A549 (cell line): ENCODE measurements at regions not wholly inside any gene's neighbourhood (a gene's known extent, or its start where the extent isn't known, plus 50 kb on each side); places are given as distances from the start of the nearest gene placed in this dataset.
"Not testable (repeated sequence)": the region's sequence is repeated elsewhere in the genome, so short reads cannot be mapped to it uniquely, and the experiment has no call there.

ENCODE experiments used
- ATAC-seq, 2 experiments: fragments of 200-7000 bp in 1 of 2; fragments of >200 bp in 1 of 2; cut with Nextera tagmentation in 1 of 2; cut with Tn5 transposase in 1 of 2; 3 replicates each; pipeline versions ENCODE4 v1.8.0 to v1.9.1; 2018 to 2020; ENCODE audit warnings: mild to moderate bottlenecking in 1 of 2, moderate library complexity in 1 of 2
- CTCF ChIA-PET: fragments of 300-600 bp; sonication (Branson Sonifier 250); formaldehyde crosslinking; extraction: SDS; loops from one replicate; lab custom pipeline; 2021; ENCODE audit warnings: antibody characterized with exemption, inconsistent platforms; lab: Yijun Ruan, JAX
- POLR2A ChIA-PET: fragments of 350-600 bp; formaldehyde crosslinking; extraction: SDS; loops from one replicate; lab custom pipeline; 2021; ENCODE audit warnings: antibody characterized with exemption, inconsistent platforms; lab: Yijun Ruan, JAX
- DNase-seq, 2 experiments: peaks; one replicate each; pipeline versions ENCODE4 v3.0.0 to v3.0.0-alpha.2; 2011 to 2016; ENCODE audit warnings: low read depth in 1 of 2, low spot score in 1 of 2
- FAIRE-seq: peaks from 2 replicates; lab custom pipeline; 2011; peaks lifted over from hg19 to GRCh38; lab: Jason Lieb, UNC
- H3K27ac ChIP-seq, 2 experiments: fragments of >200 bp; sonication (Bioruptor Twin); formaldehyde crosslinking; 3 replicates each; pipeline ENCODE4 v1.5.1; 2016 to 2017
- H3K4me1 ChIP-seq: fragments of >200 bp; sonication (Bioruptor Twin); formaldehyde crosslinking; 3 replicates; pipeline ENCODE4 v1.6.1; 2016
- H3K4me2 ChIP-seq: fragments of >200 bp; sonication (Bioruptor Twin); formaldehyde crosslinking; 3 replicates; pipeline ENCODE4 v1.6.1; 2016
- H3K4me3 ChIP-seq: fragments of >200 bp; sonication (Bioruptor Twin); formaldehyde crosslinking; 3 replicates; pipeline ENCODE4 v1.5.1; 2016
- H3K9me3 ChIP-seq: fragments of >200 bp; sonication (Bioruptor Twin); formaldehyde crosslinking; 3 replicates; pipeline ENCODE4 v1.6.1; 2016
- CHD2 ChIP-seq: fragments of 150-350 bp; IDR thresholded peaks from 2 replicates; pipeline ENCODE4 v1.6.1; 2014; ENCODE audit warnings: low read length; ENCODE audit not compliant: partially characterized antibody
- CHD4 ChIP-seq: fragments of 200-600 bp; sonication (generic); IDR thresholded peaks from 2 replicates; pipeline ENCODE4 v1.6.1; 2016; ENCODE audit warnings: antibody characterized with exemption, mild to moderate bottlenecking, borderline replicate concordance
- ESRRA ChIP-seq: fragments of 150-350 bp; IDR thresholded peaks from 2 replicates; pipeline ENCODE4 v1.6.1; 2014; ENCODE audit warnings: mild to moderate bottlenecking, low read length, borderline replicate concordance
- HEYL ChIP-seq: fragments of 250-450 bp; sonication (Bioruptor Pico); IDR thresholded peaks from 2 replicates; pipeline ENCODE4 v1.8.0; 2021; ENCODE audit warnings: mild to moderate bottlenecking, moderate library complexity
- HOXB13 ChIP-seq: fragments of 250-450 bp; sonication (Bioruptor Pico); IDR thresholded peaks from 2 replicates; pipeline ENCODE4 v1.5.0; 2020; ENCODE audit warnings: low read depth, mild to moderate bottlenecking, moderate library complexity
- HOXB5 ChIP-seq: fragments of 250-450 bp; sonication (Bioruptor Pico); IDR thresholded peaks from 2 replicates; pipeline ENCODE4 v1.5.0; 2020; ENCODE audit warnings: mild to moderate bottlenecking, moderate library complexity
- NFE2L2 ChIP-seq: fragments of 150-350 bp; conservative IDR thresholded peaks from 2 replicates; pipeline ENCODE4 v1.6.1; 2014; ENCODE audit warnings: low read length
- NPAS2 ChIP-seq: fragments of 250-450 bp; sonication (Bioruptor Pico); IDR thresholded peaks from 2 replicates; pipeline ENCODE4 v1.8.0; 2022; ENCODE audit warnings: mild to moderate bottlenecking, moderate library complexity, borderline replicate concordance
- RAD21 ChIP-seq, 2 experiments: fragments of >200 bp in 1 of 2; sonication (Bioruptor Twin) in 1 of 2; formaldehyde crosslinking in 1 of 2; IDR thresholded peaks in 1 of 2; conservative IDR thresholded peaks in 1 of 2; 2 replicates in 1 of 2; 3 replicates in 1 of 2; pipeline ENCODE4 v1.6.1; 2012 to 2018; ENCODE audit warnings: inconsistent platforms in 1 of 2
- RCOR1 ChIP-seq: fragments of 150-350 bp; IDR thresholded peaks from 2 replicates; pipeline ENCODE4 v1.6.1; 2014; ENCODE audit warnings: antibody characterized with exemption, low read length, low read depth
- RNF2 ChIP-seq: fragments of 200-600 bp; sonication (generic); IDR thresholded peaks from 2 replicates; pipeline ENCODE4 v1.6.1; 2016; ENCODE audit warnings: low read depth, mild to moderate bottlenecking, antibody characterized with exemption, moderate library complexity, borderline replicate concordance
- TFCP2L1 ChIP-seq: fragments of 250-450 bp; sonication (Bioruptor Pico); IDR thresholded peaks from 2 replicates; pipeline ENCODE4 v1.5.0; 2021; ENCODE audit warnings: mild to moderate bottlenecking
- TP53 ChIP-seq: fragments of 250-450 bp; sonication (Bioruptor Pico); IDR thresholded peaks from 2 replicates; pipeline ENCODE4 v1.5.0; 2021; ENCODE audit warnings: mild to moderate bottlenecking, moderate library complexity
- ZSCAN20 ChIP-seq: fragments of 250-450 bp; sonication (Bioruptor Pico); IDR thresholded peaks from 2 replicates; pipeline ENCODE4 v1.8.0; 2022; ENCODE audit warnings: mild to moderate bottlenecking, moderate library complexity
- WGBS: methylation state at CpG from one replicate; pipeline ENCODE4 v1.1.6; 2017; ENCODE audit errors: missing lambda C conversion rate; 5-methylcytosine and 5-hydroxymethylcytosine counted together
- TF ChIP-seq, protein P1 (sequence below): fragments of 250-450 bp; sonication (Bioruptor Pico); IDR thresholded peaks from 2 replicates; pipeline ENCODE4 v1.5.0; 2021; ENCODE audit warnings: mild to moderate bottlenecking, moderate library complexity, borderline replicate concordance
- TF ChIP-seq, protein P2 (sequence below): fragments of 250-450 bp; sonication (Bioruptor Pico); IDR thresholded peaks from 2 replicates; pipeline ENCODE4 v1.5.0; 2020; ENCODE audit warnings: low read depth, mild to moderate bottlenecking, moderate library complexity
- TF ChIP-seq, protein P3 (sequence below): fragments of 150-350 bp; IDR thresholded peaks from 2 replicates; pipeline ENCODE4 v1.6.1; 2014; ENCODE audit warnings: low read depth, mild to moderate bottlenecking, low read length
- TF ChIP-seq, protein P4 (sequence below): fragments of >200 bp; sonication (Bioruptor Twin); formaldehyde crosslinking; IDR thresholded peaks from 2 replicates; pipeline ENCODE4 v1.6.1; 2016
- TF ChIP-seq, protein P5 (sequence below): IDR thresholded peaks from 2 replicates; pipeline ENCODE4 v1.6.1; 2012

DNA sequence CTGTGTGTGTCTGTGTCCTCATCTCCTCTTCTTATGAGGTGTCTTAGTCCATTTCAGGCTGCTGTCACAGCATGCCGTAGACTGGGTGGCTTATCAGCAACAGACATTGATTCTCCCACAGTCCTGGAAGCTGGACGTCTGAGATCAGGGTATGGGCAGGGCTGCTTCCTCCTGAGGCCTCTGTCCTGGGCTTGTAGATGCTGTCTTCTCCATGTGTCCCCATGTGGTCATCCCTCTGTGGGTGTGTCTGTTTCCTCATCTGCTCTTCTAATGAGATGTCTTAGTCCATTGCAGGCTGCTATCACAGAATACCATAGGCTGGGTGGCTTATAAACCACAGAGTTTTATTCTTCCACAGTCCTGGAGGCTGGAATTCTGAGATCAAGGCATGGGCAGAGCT, 205.0 kb upstream of the USP9Y start:
- ATAC-seq, result no peak
- H3K4me3 ChIP-seq, result no peak overlapping the region
- no peak for DNase-seq
- ChIA-PET POLR2A (no interaction called here), CTCF (no interaction called here)
- no peaks in the 10 kb centered on the region for H3K4me1 ChIP-seq
- no peak overlapping the region for H3K27ac ChIP-seq
- WGBS, result no CpG with 5 or more reads among the region's 2 CpGs
- no peak for TF ChIP-seq RAD21 (conservative IDR thresholded peaks at IDR 0.05 in 1 of 2, IDR thresholded peaks at IDR 0.05 in 1 of 2)
- no peak for TF ChIP-seq ESRRA
- TF ChIP-seq NFE2L2, result no peak
- TF ChIP-seq TFCP2L1 (CRISPR knock-in tag), result no peak
- TF ChIP-seq, protein P1, sequence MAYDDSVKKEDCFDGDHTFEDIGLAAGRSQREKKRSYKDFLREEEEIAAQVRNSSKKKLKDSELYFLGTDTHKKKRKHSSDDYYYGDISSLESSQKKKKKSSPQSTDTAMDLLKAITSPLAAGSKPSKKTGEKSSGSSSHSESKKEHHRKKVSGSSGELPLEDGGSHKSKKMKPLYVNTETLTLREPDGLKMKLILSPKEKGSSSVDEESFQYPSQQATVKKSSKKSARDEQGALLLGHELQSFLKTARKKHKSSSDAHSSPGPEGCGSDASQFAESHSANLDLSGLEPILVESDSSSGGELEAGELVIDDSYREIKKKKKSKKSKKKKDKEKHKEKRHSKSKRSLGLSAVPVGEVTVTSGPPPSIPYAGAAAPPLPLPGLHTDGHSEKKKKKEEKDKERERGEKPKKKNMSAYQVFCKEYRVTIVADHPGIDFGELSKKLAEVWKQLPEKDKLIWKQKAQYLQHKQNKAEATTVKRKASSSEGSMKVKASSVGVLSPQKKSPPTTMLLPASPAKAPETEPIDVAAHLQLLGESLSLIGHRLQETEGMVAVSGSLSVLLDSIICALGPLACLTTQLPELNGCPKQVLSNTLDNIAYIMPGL (CRISPR knock-in tag), result no peak
- no peak for TF ChIP-seq RCOR1
- TF ChIP-seq, protein P2, sequence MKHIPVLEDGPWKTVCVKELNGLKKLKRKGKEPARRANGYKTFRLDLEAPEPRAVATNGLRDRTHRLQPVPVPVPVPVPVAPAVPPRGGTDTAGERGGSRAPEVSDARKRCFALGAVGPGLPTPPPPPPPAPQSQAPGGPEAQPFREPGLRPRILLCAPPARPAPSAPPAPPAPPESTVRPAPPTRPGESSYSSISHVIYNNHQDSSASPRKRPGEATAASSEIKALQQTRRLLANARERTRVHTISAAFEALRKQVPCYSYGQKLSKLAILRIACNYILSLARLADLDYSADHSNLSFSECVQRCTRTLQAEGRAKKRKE (CRISPR knock-in tag), result no peak
- no peaks in the 10 kb centered on the region for H3K9me3 ChIP-seq
- peak; percentile 65 for FAIRE-seq
- H3K4me2 ChIP-seq, result no peak overlapping the region

DNA sequence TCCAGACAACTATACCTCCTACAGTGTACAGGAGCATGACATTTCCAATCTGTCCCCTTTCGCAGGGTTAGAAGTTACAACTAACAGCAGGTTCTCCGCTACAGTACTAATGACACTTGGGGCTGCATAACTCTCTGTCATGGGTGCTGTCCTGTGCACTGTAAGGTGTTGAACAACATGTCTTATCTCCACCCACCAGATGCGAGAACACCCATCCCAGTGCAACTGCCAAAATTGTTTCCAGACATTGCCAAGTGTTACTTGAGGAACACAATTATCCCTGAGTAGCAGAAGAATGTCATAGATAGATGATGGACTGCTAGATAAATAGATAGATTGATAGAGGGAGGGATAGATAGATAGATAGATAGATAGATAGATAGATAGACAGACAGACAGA, 200.9 kb upstream of the USP9Y start:
- Histone ChIP-seq H3K27ac (no peak overlapping the region), H3K4me1 (no peaks in the 10 kb centered on the region), H3K9me3 (no peaks in the 10 kb centered on the region), H3K4me2 (no peak overlapping the region), H3K4me3 (no peak overlapping the region)
- 44% methylated on average over 1 of the region's 3 CpGs for WGBS
- ChIA-PET CTCF (no interaction called here), POLR2A (no interaction called here)
- FAIRE-seq (no peak), ATAC-seq (no peak), DNase-seq (no peak)
- TF ChIP-seq ZSCAN20 (CRISPR knock-in tag) (no peak), RNF2 (no peak), HOXB5 (CRISPR knock-in tag) (no peak), TP53 (no peak)
- TF ChIP-seq, protein P3, sequence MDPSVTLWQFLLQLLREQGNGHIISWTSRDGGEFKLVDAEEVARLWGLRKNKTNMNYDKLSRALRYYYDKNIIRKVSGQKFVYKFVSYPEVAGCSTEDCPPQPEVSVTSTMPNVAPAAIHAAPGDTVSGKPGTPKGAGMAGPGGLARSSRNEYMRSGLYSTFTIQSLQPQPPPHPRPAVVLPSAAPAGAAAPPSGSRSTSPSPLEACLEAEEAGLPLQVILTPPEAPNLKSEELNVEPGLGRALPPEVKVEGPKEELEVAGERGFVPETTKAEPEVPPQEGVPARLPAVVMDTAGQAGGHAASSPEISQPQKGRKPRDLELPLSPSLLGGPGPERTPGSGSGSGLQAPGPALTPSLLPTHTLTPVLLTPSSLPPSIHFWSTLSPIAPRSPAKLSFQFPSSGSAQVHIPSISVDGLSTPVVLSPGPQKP, result no peak

DNA sequence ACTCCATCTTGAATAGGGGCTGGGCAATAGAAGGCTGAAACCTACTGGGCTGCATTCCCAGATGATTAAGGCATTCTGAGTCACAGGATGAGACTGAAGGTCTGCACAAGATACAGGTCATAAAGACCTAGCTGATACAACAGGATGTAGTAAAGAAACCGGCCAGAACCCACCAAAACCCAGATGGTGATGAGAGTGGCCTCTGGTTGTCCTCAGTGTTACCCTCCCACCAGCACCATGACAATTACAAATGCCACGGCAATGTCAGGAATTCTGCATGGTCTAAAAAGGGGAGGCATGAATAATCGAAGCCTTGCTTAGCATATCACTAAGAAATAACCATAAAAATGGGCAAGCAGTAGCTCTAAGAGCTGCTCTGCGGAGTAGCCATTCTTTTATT, 197.0 kb upstream of the USP9Y start:
- POLR2A ChIA-PET, DNase-seq, H3K4me2 ChIP-seq, ATAC-seq, H3K4me3 ChIP-seq, H3K9me3 ChIP-seq, H3K4me1 ChIP-seq, CTCF ChIA-PET, H3K27ac ChIP-seq: not testable (repeated sequence)
- peak; percentile 13 for FAIRE-seq
- 22% methylated on average over 4 of the region's 4 CpGs for WGBS

DNA sequence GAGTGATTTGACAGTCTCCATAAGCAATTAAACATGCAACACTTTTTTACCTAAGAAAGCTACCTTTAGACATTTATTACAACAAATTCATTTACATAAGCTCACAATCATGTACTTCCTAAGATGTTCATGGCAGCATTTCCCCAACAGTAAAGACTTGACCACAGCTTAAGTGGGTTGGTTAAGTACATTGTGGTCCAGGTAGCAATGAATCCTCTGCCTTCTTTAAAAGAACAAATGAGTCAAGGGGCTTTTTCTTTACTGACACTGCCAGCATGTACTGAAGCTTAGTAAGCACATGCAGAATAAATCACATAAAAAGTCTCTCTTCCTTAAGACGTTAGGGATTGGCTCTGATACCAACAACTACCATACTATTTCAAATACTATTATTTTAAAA, 183.7 kb upstream of the USP9Y start:
- Histone ChIP-seq H3K4me1 (no peaks in the 10 kb centered on the region), H3K27ac (no peak overlapping the region), H3K9me3 (no peaks in the 10 kb centered on the region), H3K4me3 (no peak overlapping the region), H3K4me2 (no peak overlapping the region)
- ChIA-PET POLR2A (no interaction called here), CTCF (no interaction called here)
- no peak for DNase-seq
- FAIRE-seq, result no peak
- ATAC-seq, result no peak
- no peak for TF ChIP-seq HOXB5 (CRISPR knock-in tag)
- TF ChIP-seq, protein P4, sequence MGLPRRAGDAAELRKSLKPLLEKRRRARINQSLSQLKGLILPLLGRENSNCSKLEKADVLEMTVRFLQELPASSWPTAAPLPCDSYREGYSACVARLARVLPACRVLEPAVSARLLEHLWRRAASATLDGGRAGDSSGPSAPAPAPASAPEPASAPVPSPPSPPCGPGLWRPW, result no peak
- TF ChIP-seq CHD4, result no peak
- no peak for TF ChIP-seq HOXB13 (CRISPR knock-in tag)
- no peak for TF ChIP-seq HEYL (CRISPR knock-in tag)
- no peak for TF ChIP-seq NPAS2 (CRISPR knock-in tag)
- TF ChIP-seq, protein P5, sequence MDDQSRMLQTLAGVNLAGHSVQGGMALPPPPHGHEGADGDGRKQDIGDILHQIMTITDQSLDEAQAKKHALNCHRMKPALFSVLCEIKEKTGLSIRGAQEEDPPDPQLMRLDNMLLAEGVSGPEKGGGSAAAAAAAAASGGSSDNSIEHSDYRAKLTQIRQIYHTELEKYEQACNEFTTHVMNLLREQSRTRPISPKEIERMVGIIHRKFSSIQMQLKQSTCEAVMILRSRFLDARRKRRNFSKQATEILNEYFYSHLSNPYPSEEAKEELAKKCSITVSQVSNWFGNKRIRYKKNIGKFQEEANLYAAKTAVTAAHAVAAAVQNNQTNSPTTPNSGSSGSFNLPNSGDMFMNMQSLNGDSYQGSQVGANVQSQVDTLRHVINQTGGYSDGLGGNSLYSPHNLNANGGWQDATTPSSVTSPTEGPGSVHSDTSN, result no peak
- TF ChIP-seq NFE2L2, result no peak
- TF ChIP-seq CHD2, result no peak
- WGBS, result 0% methylated on average over 1 of the region's 1 CpG
